Testis (tissue), 2 donors: ENCODE measurements at regions not wholly inside any gene's neighbourhood (a gene's known extent, or its start where the extent isn't known, plus 50 kb on each side); places are given as distances from the start of the nearest gene placed in this dataset.
"Not testable (repeated sequence)": the region's sequence is repeated elsewhere in the genome, so short reads cannot be mapped to it uniquely, and the experiment has no call there.

Experiments
- DNase-seq: peaks from one replicate; pipeline ENCODE4 v3.0.0-alpha.2; 2019
- H3K27ac ChIP-seq, 2 donors: fragments of 200-600 bp; sonication (generic); one replicate each; pipeline ENCODE4 v1.5.1; 2019
- H3K27me3 ChIP-seq: fragments of 200-600 bp; sonication (generic); one replicate; pipeline ENCODE4 v1.5.1; 2019
- H3K36me3 ChIP-seq: fragments of 200-600 bp; sonication (generic); one replicate; pipeline ENCODE4 v1.5.1; 2017; ENCODE audit warnings: low read depth; ENCODE audit errors: missing control alignments
- H3K4me1 ChIP-seq: fragments of 200-600 bp; sonication (generic); one replicate; pipeline ENCODE4 v1.5.1; 2019
- H3K4me3 ChIP-seq, 2 donors: fragments of 200-600 bp; sonication (generic); one replicate each; pipeline ENCODE4 v1.5.1; 2017 to 2019
- H3K9me3 ChIP-seq: fragments of 200-600 bp; sonication (generic); one replicate; pipeline ENCODE4 v1.5.1; 2017
- CTCF ChIP-seq, 3 experiments: fragments of 450-650 bp in 2 of 3; fragments of 200-600 bp in 1 of 3; sonication (generic) in 1 of 3; IDR thresholded peaks; one replicate each; pipeline ENCODE4 v1.5.1; 2016 to 2019; ENCODE audit warnings: antibody characterized with exemption in 3 of 3, mild to moderate bottlenecking in 2 of 3, moderate library complexity in 1 of 3
- POLR2A ChIP-seq: fragments of 450-650 bp; IDR thresholded peaks from one replicate; pipeline ENCODE4 v1.6.1; 2017; ENCODE audit warnings: antibody characterized with exemption, mild to moderate bottlenecking, moderate library complexity
- WGBS, 2 donors: methylation state at CpG; one replicate each; pipeline ENCODE4 v1.1.5; 2018; 5-methylcytosine and 5-hydroxymethylcytosine counted together
- intact Hi-C: fragments of 100-400 bp; cut with DNase I; formaldehyde crosslinking; loops from one replicate; pipeline ENCODE4 v1.15.1; 2023; ENCODE audit warnings: low total_unique reads

- intact Hi-C loops = no loop called here
- TF ChIP-seq POLR2A = no peak
- 21 to 24% methylated on average over 9 of the region's 9 CpGs for WGBS, 2 donors
- Histone ChIP-seq H3K4me3 (no peak overlapping the region), H3K9me3 (no peaks in the 10 kb centered on the region), H3K27ac (no peak overlapping the region), H3K4me1 (no peaks in the 10 kb centered on the region), H3K27me3 (no peaks in the 10 kb centered on the region), H3K36me3 (no peaks in the 10 kb centered on the region)
- no peak for DNase-seq
Measured at GRCh38 chr4:183008492-183008891, 90.6 kb upstream of the WWC2 start.

GRCh38 chr4:183004370-183004769, 87.2 kb upstream of the DCTD start:
- H3K36me3 ChIP-seq, H3K27me3 ChIP-seq, intact Hi-C loops, H3K27ac ChIP-seq, H3K4me3 ChIP-seq, H3K4me1 ChIP-seq, H3K9me3 ChIP-seq, DNase-seq: not testable (repeated sequence)

GRCh38 chr4:182994171-182994570, 77.0 kb upstream of the DCTD start:
- Histone ChIP-seq H3K27ac (no peak overlapping the region), H3K9me3 (no peaks in the 10 kb centered on the region), H3K36me3 (no peaks in the 10 kb centered on the region), H3K4me1 (no peaks in the 10 kb centered on the region), H3K4me3 (no peak overlapping the region), H3K27me3 (no peaks in the 10 kb centered on the region)
- 81 to 90% methylated on average over 1 of the region's 1 CpG for WGBS, 2 donors
- intact Hi-C loops = no loop called here
- TF ChIP-seq CTCF (IDR thresholded peaks at IDR 0.05) (no peak), POLR2A (no peak)
- no peak for DNase-seq

GRCh38 chr4:182978152-182978827, 61.1 kb upstream of the DCTD start:
- 64 to 79% methylated on average over 2 to 8 of the region's 8 CpGs for WGBS, 2 donors
- no peak for TF ChIP-seq POLR2A
- no peak for TF ChIP-seq CTCF (IDR thresholded peaks at IDR 0.05)
- Histone ChIP-seq H3K36me3 (no peaks in the 10 kb centered on the region), H3K27ac (no peak overlapping the region), H3K9me3 (no peaks in the 10 kb centered on the region), H3K4me3 (no peak overlapping the region), H3K4me1 (no peaks in the 10 kb centered on the region), H3K27me3 (no peaks in the 10 kb centered on the region)
- DNase-seq = no peak
- intact Hi-C loops = no loop called here

DNA sequence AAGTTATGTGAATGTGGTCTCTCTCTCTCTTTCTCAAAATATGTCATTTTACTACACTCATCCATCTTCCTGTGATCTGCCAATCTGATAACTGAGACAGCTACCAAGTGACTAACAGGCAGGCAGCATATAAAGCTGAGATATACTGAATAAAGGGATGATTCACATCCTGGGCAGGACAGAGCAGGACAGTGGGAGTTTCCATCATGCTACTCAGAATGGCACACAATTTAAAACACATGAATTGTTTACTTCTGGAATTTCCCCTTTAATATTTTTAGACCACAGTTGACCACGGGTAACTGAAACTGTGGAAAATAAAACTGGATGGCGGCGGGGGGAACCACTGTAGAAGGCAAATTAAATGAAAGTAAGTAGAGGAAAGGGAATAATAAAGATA, 58.6 kb upstream of the DCTD start:
- no peak overlapping the region for H3K27ac ChIP-seq
- no peaks in the 10 kb centered on the region for H3K9me3 ChIP-seq
- no peaks in the 10 kb centered on the region for H3K36me3 ChIP-seq
- 47 to 71% methylated on average over 3 of the region's 3 CpGs for WGBS, 2 donors
- intact Hi-C loops = no loop called here
- TF ChIP-seq POLR2A (no peak), CTCF (IDR thresholded peaks at IDR 0.05) (no peak)
- H3K4me3 ChIP-seq = no peak overlapping the region
- no peak for DNase-seq
- H3K4me1 ChIP-seq = no peaks in the 10 kb centered on the region
- no peaks in the 10 kb centered on the region for H3K27me3 ChIP-seq

GRCh38 chr4:182973941-182974340, 56.8 kb upstream of the DCTD start:
- 53 to 76% methylated on average over 11 of the region's 11 CpGs for whole genome bisulfite sequencing, 2 donors
- no peak overlapping the region for H3K4me3 ChIP-seq
- intact Hi-C loops = no loop called here
- H3K27me3 ChIP-seq = no peaks in the 10 kb centered on the region
- no peak for DNase-seq
- H3K9me3 ChIP-seq = no peaks in the 10 kb centered on the region
- no peaks in the 10 kb centered on the region for H3K4me1 ChIP-seq
- no peak for TF ChIP-seq POLR2A
- H3K27ac ChIP-seq = no peak overlapping the region
- H3K36me3 ChIP-seq = no peaks in the 10 kb centered on the region
